ENCODE measurements at regions not wholly inside any gene's neighbourhood (a gene's known extent, or its start where the extent isn't known, plus 50 kb on each side); places are given as distances from the start of the nearest gene placed in this dataset.
A peak's percentile ranks its signal among the peaks of the same experiment; 100 is the strongest.
"Not testable (repeated sequence)": the region's sequence is repeated elsewhere in the genome, so short reads cannot be mapped to it uniquely, and the experiment has no call there.

GRCh38 chr15:24078310-24079029 lies 391.4 kb upstream of the NDN start:
- no peak for DNase-seq
- intact Hi-C loops (cut with DNase I, micrococcal nuclease): no loop called here
- ATAC-seq: no peak

GRCh38 chr15:24088941-24089340 lies 401.8 kb upstream of the NDN start:
- intact Hi-C loops (cut with DNase I, micrococcal nuclease); ATAC-seq; DNase-seq: not testable (repeated sequence)

GRCh38 chr15:24101503-24101902 lies 414.4 kb upstream of the NDN start:
- DNase-seq; ATAC-seq; intact Hi-C loops (cut with DNase I, micrococcal nuclease): not testable (repeated sequence)

GRCh38 chr15:24107524-24107923 lies 420.4 kb upstream of the NDN start:
- peak; percentile 6 for ATAC-seq
- intact Hi-C loops (cut with DNase I, micrococcal nuclease); DNase-seq: not testable (repeated sequence)

- intact Hi-C loops (cut with DNase I, micrococcal nuclease); DNase-seq: not testable (repeated sequence)
- ATAC-seq: peak; percentile 88
These were observed 420.8 kb upstream of the NDN start for GRCh38 chr15:24107948-24108347.

GRCh38 chr15:24108349-24108748 lies 421.2 kb upstream of the NDN start:
- DNase-seq; intact Hi-C loops (cut with DNase I, micrococcal nuclease): not testable (repeated sequence)
- ATAC-seq: peak; percentile 85

GRCh38 chr15:24139622-24140021 lies 452.5 kb upstream of the NDN start:
- ATAC-seq; intact Hi-C loops (cut with DNase I, micrococcal nuclease); DNase-seq: not testable (repeated sequence)

- ATAC-seq; DNase-seq; intact Hi-C loops (cut with DNase I, micrococcal nuclease): not testable (repeated sequence)
These were observed 458.0 kb upstream of the NDN start for GRCh38 chr15:24145070-24145469.

GRCh38 chr15:24146251-24146650 lies 459.1 kb upstream of the NDN start:
- DNase-seq (no peak), ATAC-seq (no peak)
- intact Hi-C loops (cut with DNase I, micrococcal nuclease): no loop called here

GRCh38 chr15:24150542-24150941 lies 463.4 kb upstream of the NDN start:
- intact Hi-C loops (cut with DNase I, micrococcal nuclease): no loop called here
- DNase-seq (no peak), ATAC-seq (no peak)

- ATAC-seq; intact Hi-C loops (cut with DNase I, micrococcal nuclease); DNase-seq: not testable (repeated sequence)
These were observed 471.2 kb upstream of the NDN start for GRCh38 chr15:24158306-24158705.

GRCh38 chr15:24165512-24165911 lies 478.4 kb upstream of the NDN start:
- ATAC-seq; DNase-seq; intact Hi-C loops (cut with DNase I, micrococcal nuclease): not testable (repeated sequence)

GRCh38 chr15:24202297-24202696 lies 473.3 kb upstream of the NPAP1 start:
- DNase-seq, ATAC-seq: not testable (repeated sequence)
- intact Hi-C loops (cut with DNase I, micrococcal nuclease): loop anchor here in 1 of 2 donors (10.0 kb wide), 1 partner anchor 317 kb away; no protein-coding TSS in a partner anchor

- intact Hi-C loops (cut with DNase I, micrococcal nuclease); ATAC-seq; DNase-seq: not testable (repeated sequence)
These were observed 463.7 kb upstream of the NPAP1 start for GRCh38 chr15:24211742-24212476.

- no peak for DNase-seq
- ATAC-seq: no peak
- intact Hi-C loops (cut with DNase I, micrococcal nuclease): no loop called here
These were observed 451.8 kb upstream of the NPAP1 start for GRCh38 chr15:24223739-24224138.

GRCh38 chr15:24224161-24224560 lies 451.4 kb upstream of the NPAP1 start:
- intact Hi-C loops (cut with DNase I, micrococcal nuclease): no loop called here
- DNase-seq (no peak), ATAC-seq (no peak)

GRCh38 chr15:24228922-24229321 lies 446.7 kb upstream of the NPAP1 start:
- DNase-seq; ATAC-seq; intact Hi-C loops (cut with DNase I, micrococcal nuclease): not testable (repeated sequence)

- intact Hi-C loops (cut with DNase I, micrococcal nuclease): not testable (repeated sequence)
- ATAC-seq: peak; percentile 59
- DNase-seq: peak in 1 of 2 donors; percentile 2
These were observed 442.4 kb upstream of the NPAP1 start for GRCh38 chr15:24233134-24233533.

- DNase-seq; ATAC-seq; intact Hi-C loops (cut with DNase I, micrococcal nuclease): not testable (repeated sequence)
These were observed 435.0 kb upstream of the NPAP1 start for GRCh38 chr15:24240580-24240979.

GRCh38 chr15:24259106-24259505 lies 416.5 kb upstream of the NPAP1 start:
- ATAC-seq; DNase-seq; intact Hi-C loops (cut with DNase I, micrococcal nuclease): not testable (repeated sequence)
